Astrocyte of the hippocampus (primary cell): ENCODE measurements at regions not wholly inside any gene's neighbourhood (a gene's known extent, or its start where the extent isn't known, plus 50 kb on each side); places are given as distances from the start of the nearest gene placed in this dataset.
A peak's percentile ranks its signal among the peaks of the same experiment; 100 is the strongest.
"Not testable (repeated sequence)": the region's sequence is repeated elsewhere in the genome, so short reads cannot be mapped to it uniquely, and the experiment has no call there.

ENCODE experiments used
- DNase-seq: peaks from one replicate; pipeline ENCODE4 v3.0.0; 2011; ENCODE audit warnings: low read depth, low spot score

- DNase-seq, result no peak
Measured at GRCh38 chr17:45646288-45646988, 137.7 kb upstream of the CRHR1 start.

- DNase-seq, result no peak
Measured at GRCh38 chr17:45648642-45649041, 135.5 kb upstream of the CRHR1 start.

DNA sequence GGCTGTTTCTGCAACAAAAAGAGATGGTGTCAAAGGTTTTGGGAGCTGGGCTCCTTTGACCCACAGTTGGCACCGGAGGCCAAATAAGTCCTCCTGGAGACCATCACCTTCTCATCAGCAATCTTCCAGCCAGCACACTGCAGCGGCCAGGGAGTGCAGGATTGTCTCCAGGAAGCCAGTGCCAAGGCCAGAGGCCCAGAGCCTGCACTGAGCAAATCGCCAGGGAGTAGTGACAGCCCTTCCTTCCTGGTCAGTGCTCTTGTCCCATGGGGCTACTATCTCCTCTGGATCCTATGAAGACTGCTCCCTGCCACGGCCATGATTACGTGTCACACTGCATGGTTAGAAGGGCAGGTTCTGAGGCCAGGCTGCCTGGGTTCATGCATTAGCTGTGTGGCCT lies 134.3 kb upstream of the CRHR1 start:
- no peak for DNase-seq

DNA sequence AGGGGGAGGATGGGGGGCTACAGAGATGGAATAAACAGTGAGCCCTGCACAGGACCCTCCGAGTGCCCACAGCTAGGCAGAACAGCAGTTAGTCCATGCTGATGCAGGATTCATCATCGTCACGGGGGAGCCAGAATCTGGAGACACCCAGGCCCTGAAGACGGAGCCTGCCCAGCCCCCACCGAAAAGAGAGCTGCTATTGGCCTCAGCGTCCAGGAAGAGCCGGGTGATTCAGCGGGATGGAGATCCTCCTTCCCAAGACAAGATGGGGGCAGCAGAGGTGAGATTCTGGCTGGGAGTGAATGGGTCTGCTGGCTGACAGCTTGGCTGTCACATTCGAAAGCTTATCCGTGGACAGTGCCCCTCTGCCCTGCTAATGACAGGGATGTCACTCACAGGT lies 133.6 kb upstream of the CRHR1 start:
- no peak for DNase-seq

- no peak for DNase-seq
Measured at GRCh38 chr17:45651145-45651709, 132.9 kb upstream of the CRHR1 start.

DNA sequence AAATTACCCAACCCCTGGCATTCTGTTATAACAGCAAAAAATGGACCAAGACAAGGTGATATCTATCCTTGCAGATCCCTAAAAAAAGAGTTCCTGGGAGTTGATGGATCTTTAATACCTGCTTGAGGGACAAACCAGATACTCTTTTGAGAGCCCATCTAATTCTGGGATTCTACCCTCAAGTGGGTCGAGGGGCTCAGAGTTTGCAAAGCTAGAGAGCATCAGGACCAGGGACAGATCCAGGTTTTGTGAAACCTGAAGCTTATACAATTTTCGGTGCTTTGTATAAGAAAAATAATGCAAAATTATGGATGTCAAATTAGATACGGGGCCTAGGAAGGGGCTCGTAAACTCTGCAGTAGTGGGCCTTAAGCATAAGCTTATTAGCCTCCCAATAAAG lies 130.5 kb upstream of the CRHR1 start:
- DNase-seq, result peak; percentile 8

DNA sequence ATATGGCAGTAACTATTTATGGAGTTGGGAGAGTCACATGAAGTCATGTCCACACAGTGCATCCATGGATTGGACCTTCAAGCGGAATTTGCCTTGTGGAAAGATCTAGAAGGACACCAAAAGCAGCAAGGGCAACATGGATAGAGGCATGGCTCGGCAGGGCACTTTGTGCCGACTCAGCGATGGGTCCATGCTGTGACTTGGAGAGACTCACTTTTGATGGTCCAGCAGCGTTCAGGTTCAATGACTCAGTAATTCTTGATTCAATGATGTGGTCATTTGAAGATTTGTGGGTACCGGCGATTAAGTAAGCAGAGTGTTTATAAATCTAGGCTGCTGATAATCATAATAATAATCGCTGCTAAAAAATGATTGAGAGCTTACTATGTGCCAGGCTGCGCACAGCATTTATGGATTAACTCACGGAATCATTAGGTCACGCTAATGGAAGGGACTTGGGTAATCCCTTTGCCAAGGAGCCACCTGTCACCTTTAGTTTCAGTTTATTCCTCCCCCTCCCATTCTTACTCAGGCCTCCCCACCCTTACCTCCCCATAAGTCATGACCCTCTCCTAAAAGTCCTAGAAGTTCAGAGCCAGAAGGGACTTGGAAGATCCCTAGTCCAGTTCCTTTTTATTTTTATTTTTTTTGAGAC lies 127.5 kb upstream of the CRHR1 start:
- DNase-seq, result no peak

GRCh38 chr17:45660474-45660873 lies 123.6 kb upstream of the CRHR1 start:
- peak; percentile 10 for DNase-seq

DNA sequence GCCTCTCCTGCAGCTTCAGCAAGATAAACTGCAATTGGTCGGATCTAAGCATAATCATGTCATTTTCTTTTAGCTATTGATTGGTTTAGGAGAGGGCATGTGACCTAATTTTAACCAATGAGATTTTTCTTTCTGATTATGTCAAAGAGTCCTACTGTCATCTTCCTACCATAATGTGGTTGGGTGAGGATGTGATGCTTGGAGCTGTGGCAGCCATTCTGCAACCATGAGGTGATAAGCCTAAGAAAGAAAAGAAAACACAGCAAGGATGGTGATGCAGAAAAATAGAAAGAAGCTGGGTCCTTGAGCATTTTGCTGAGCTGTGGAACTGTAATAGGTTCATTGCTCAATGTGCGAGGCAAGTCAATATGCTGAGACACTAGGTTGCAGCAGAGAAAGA lies 121.7 kb upstream of the CRHR1 start:
- no peak for DNase-seq

GRCh38 chr17:45663772-45664171 lies 120.3 kb upstream of the CRHR1 start:
- DNase-seq, result no peak

DNA sequence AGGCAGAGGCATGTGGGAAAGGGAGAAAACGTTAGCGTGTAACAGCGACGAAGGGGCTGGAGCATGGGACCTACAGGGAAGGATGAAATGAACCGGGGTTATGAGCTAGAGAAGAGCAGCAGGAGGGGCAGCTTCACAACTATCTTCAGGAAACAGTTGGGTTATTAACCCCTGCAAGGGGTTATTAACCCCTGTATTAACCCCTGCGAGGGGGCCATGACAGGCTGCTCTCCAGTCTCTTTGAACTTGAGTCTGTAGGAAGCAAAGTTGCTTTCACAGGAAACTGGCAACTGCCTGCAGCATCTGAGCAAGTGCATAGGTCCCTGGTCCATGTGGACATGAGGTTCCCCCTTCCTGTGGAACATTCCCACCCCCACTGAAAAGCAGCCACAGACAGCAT lies 119.2 kb upstream of the CRHR1 start:
- DNase-seq, result no peak

DNA sequence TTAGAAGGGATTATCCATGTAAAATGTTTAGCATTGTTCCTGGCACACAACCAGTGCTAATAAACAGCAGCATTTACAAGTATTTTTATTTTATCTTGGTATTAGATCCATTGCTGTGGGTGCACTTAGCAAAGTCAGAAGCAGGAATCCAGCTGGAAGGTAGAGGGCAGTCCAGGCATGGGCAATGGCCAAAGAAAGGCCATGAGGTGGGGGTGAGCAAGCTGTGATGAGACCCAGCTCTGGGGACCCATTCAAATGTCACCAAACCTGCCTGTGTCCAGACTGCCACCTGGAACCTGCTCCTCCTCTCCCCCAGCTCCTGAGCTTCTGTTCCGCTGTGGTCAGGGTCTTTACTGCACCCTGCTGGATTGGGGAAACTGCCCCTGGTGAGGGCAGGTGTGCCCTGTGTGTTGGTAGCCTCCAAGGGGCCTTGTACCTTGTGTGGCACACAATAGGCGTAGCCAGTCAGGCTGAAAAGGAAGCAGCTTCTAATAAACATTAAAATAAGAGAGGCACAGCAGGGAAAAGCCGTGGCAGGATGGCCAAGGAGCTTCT lies 118.0 kb upstream of the CRHR1 start:
- no peak for DNase-seq

- no peak for DNase-seq
Measured at GRCh38 chr17:45666641-45667040, 117.5 kb upstream of the CRHR1 start.

DNA sequence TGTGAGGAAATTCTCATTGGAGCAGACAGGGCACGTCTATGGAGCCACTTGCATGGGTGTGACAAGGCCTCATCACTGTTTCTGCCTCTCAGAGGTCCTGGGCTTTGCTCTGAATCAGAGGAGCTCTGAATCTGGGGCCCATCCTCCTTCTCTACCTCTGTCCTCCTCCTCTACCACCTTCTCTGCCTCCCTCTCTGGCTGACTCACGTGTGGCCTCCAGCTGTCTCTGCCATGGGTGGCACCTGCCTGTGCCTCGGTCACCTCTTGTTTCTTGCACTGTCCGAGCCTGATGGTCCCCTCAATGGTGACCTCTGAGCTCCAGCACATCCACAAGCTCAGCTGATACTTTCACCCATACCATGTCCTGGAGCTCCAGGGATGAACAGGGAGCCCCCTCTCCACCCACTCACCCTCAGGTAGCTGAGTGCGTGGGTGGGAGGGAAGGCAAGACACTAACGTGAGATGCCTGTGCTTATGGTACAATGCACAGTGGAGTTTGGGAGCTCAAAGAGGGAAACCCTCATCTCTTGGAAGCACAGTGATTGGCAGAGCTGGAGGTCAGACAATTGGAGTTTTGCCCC lies 116.4 kb upstream of the CRHR1 start:
- no peak for DNase-seq

GRCh38 chr17:45668316-45668715 lies 115.8 kb upstream of the CRHR1 start:
- no peak for DNase-seq

DNA sequence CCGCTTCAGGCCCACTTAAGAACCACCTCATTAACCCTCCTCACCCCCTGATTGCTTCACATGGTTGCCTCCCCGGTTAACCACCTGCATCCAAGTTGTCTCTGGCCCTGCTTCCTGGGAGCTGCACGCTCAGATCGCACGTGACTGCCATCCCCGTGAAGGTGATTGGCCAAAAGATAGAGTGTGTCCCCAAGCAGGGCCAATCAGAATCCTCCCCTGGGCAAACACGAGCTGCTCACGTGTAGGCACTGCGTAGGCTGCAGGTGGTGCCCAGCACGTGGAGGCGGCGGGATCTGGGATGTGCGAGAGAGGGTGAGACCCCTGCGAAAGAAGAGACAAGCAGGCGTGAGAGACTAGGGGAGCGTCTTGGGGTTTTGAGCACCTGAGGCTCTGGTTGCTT lies 111.8 kb upstream of the CRHR1 start:
- no peak for DNase-seq

DNA sequence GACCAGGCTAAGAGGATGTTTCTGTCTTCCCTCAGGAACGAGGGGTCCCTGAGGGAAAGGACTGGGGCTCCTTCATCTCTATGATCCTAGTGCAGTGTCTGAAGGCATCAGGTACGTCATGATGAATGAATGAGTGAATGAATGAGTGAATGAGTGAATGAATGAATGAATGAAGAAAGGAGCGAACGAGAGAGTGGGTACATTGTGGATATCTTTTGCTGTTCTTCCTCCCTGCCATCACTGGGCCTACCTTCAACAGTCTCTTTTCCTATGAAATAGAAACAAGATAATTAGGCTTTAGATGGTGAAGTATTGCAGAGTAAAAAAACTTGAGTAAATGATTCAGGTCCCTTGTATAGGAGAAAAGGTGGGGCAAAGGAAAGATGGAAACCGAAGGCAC lies 111.3 kb upstream of the CRHR1 start:
- DNase-seq, result no peak

DNA sequence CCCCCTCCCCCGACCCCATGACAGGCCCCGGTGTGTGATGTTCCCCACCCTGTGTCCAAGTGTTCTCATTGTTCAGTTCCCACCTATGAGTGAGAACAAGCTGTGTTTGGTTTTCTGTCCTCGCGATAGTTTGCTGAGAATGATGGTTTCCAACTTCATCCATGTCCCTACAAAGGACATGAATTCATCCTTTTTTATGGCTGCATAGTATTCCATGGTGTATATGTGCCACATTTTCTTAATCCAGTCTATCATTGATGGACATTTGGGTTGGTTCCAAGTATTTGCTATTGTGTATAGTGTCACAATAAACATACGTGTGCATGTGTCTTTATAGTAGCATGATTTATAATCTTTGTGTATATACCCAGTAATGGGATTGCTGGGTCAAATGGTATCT lies 110.4 kb upstream of the CRHR1 start:
- DNase-seq, result not testable (repeated sequence)

DNA sequence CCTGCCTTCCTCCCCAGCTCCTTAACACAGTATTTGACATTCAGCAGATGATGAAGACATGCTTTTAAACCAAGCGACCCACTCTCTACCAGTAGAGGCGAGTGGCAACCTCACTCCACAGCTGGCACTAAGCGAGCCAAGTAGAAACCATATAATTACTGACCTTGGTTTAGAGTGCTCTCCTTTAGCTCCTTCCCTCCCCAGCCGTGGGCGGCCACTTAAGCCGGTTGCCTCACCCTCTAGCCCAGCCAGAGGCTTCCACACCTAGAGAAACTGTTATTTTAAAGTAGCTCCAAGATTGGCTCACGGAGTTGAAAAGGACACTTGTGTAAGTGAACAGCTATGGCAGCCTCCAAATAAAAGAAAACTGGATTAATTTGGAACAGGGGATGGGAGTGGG lies 109.1 kb upstream of the CRHR1 start:
- DNase-seq, result no peak

- no peak for DNase-seq
Measured at GRCh38 chr17:45675892-45676291, 108.2 kb upstream of the CRHR1 start.

DNA sequence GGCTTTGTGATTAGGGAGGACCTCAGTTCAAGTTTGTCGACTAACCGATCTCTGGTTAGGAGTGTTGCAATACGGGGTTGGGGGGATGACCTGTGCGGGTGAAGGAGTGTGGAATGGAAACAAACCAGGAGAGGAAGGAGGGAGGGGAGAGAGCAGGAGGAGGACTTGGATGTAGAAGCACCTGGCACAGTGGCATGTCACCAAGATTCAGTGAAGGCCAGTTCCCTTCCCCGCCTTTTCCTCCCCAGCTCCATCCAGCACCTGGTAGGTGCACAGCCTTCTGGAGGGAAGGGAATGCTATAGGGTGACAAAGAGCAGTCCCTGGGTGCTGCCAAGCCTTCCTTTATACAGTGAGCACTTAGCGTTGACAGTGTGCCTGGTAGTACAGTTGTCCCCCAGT lies 107.4 kb upstream of the CRHR1 start:
- no peak for DNase-seq

DNA sequence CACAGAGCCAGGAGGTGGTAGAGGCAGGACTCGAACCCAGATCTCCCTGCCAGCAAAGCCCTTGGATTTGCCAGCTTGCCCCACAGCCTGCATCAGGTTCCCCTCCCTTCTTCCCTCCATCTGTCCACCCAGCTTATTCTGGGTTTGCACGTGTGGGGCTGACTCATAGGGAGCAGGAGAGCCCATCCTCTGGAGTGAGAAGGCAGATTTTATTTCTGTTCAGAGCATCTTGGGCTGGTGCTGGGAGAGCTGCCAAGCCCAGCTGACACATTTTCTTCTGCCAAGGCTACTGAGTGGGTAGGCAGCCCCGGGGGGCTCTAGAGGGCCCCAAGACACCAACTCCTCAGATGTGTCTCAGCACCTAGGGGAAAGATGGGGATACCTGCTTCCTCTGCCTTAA lies 106.3 kb upstream of the CRHR1 start:
- DNase-seq, result no peak

GRCh38 chr17:45679426-45679825 lies 104.7 kb upstream of the CRHR1 start:
- DNase-seq, result no peak
